Fibroblast of skin of back (primary cell): ENCODE measurements at regions not wholly inside any gene's neighbourhood (a gene's known extent, or its start where the extent isn't known, plus 50 kb on each side); places are given as distances from the start of the nearest gene placed in this dataset.
"Not testable (repeated sequence)": the region's sequence is repeated elsewhere in the genome, so short reads cannot be mapped to it uniquely, and the experiment has no call there.

Experiments
- DNase-seq: peaks from one replicate; pipeline ENCODE4 v3.0.0-alpha.2; 2013

DNA sequence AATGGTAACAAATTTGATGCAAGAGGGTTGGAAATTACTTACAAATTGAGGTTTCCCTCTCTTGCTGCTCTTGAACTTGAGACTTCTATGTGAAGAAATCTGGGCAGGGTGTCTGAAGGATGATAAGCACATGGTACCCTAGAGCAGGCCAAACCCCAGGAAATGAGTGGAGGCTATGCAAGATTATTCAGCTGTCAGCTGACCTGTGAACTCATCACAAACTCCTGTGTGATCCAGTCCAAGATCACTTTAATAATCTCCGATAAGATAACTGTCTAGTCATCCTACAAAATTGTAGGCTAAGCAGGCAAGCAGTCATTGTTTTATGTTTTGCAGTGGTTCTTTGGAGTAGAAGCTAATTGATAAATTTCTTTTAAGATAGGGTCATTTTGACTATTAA, 213.1 kb downstream of the BTBD3 start:
- DNase-seq = no peak

DNA sequence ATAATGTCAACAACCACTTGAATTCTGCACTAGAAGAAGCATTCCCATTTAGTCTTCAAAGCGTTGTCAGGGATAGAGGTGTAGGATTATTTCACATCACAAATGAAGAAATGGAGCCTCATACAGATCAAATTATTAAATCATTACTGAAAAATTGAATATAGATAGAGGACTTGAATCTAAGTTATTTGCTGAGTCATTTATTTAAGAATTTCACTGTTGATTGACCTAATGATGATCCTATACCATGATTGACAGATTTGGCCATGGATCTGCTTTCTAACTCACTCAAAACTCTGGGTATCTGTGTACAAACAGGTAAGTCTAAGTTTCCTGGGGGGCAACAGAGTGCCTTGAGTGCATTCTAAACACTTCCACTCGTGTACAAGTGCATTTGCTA, 215.9 kb downstream of the BTBD3 start:
- no peak for DNase-seq

DNA sequence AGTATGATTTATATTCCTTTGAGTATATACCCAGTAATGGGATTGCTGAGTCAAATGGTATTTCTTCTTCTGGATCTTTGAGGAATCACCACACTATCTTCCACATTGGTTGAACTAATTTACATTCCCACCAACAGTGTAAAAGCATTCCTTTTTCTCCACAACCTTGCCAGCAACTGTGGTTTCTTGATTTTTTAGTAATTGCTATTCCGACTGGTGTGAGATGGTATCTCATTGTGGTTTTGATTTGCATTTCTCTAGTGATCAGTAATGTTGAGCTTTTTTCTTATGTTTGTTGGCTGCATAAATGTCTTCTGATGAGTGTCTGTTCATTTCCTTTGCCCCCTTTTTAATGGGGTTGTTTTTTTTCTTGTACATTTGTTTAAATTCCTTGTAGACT, 228.3 kb downstream of the BTBD3 start:
- DNase-seq = not testable (repeated sequence)

DNA sequence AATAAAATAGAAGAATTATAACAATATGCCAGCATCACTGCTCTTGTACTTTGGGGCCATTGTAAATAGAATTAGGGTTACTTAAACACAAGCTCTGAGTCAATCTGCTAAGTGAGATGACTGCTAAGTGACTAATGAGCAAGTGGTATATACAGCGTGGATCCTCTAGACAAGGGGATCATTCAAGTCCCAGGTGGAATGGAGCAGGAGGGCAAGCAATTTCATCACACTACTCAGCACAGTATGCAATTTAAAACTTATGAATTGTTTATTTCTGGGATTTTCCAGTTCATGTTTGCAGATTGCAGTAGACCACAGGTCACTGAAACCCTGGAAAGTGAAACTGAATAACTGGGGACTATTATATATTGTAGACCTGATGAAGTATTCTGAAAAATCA, 235.3 kb downstream of the BTBD3 start:
- DNase-seq = no peak

DNA sequence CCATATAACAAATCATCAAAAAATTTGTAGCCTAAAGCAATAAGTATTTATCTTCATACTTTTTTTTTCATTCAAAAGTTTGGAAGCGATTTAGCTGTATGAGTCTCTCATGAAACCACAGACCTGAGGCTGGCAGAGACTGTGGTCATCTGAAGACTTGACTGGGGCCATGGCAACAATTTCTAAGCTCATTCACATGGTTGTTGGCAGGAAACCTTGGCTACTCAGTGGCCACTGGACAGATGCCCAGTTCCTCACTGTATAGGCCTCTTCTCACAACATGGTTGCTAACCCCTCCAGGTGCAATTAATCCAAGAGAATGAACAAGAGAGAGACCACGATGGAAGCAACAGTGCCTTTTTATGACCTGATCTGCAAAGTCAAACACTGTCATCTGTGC, 235.9 kb downstream of the BTBD3 start:
- no peak for DNase-seq

DNA sequence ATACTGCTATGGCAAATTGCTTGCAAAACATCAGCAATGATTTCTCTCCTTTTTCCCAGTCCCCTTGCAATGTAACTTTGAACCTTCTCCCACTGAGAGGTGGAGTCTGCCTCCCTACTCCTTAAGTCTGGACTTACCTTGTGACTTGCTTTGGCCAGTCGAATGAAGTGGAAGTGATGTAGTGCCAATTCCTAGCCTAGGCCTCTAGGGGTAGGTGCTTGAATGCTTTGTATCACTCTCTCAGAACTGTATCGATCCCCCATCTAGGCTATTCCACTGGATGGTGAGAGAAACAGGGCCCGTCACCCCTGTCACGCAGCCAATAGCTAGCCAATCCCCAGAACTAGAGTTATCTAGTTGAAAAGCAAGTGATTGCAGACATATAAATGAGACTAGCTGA, 238.6 kb downstream of the BTBD3 start:
- DNase-seq = no peak

DNA sequence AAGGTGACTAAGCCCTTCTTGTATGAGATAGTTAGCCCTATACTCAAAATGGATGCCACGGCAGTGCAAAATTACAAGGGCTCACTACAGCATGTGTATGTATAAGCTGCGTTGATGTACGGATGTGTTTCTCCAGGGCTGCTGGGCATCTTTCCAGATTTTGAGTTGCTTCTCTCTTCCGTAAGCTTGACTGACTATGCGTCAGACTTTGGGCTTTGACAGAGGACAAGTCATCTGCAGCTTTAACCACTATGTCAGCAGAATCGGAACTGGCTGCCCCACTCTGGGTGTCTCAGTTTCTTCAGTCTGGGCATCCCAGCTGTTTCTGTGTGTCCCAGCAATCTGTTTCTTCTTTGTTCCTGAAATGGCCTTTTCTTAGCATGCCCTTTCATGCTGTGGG, 241.6 kb downstream of the BTBD3 start:
- peak; percentile 21 for DNase-seq

DNA sequence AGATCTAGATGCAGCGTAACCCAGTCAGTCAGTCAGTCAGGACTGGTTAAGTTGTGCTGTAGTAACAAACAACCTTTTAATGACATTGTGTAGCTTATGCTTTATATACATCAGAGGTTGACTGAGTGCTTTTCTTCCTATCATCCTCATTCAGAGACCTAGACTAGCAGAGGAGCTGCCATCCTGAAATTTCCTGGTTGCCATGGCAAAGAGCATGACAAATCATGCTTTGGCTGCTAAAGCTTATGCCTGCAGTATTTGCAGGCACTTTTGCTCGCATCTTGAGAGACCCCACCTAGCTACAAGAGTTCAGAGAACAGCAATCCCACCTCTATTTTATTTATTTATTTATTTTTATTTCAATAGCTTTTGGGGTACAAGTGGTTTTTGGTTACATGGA, 244.0 kb downstream of the BTBD3 start:
- no peak for DNase-seq

DNA sequence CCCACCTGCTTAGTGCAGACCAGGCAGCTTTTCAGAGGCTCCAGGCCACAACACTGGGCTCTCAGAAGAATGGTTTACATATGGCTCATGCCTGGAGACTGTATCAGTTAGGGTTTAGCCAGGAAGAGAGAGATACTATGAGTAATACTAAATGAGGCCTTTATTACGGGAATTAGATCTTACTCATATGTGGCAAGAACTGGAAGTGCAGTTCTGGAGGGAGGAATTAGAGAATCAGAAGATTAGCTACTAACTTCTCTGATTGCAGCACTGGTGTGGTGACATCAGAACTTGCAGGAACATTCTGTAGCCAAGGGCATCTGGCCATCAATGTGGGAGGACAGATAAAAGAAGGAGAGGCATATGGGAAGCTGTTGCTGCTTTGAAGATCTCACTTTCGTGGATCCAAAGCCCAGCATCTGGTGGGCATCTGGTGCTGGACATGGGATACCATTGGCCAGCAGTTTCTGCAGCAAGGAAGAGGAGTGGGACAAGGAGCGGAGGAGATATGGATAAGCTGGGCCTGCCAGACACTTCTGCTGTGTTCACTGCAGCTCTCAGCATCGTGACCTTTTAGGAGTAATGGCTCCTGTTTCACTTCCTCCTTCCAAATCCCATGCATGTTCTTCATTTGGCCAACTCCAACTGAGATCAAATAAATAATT, 248.5 kb downstream of the BTBD3 start:
- DNase-seq = peak; percentile 72

DNA sequence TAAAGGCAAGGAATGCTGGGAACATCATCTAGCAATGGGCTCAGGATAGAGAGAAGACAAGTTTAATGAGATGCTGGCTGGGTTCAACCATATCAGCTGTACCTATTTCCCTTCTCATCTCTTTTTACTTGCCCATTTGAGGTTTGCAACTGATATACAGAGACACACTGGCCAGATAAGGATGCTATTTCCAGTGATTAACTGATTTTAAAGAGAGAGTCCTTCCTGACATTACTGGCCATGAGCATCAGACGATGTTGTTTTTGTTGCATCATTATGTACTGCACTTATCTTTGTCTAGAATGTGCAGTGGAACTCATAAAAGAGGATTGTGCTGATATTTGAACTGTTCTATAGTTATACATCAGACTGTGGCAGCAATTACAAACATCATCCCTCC, 252.7 kb downstream of the BTBD3 start:
- DNase-seq = no peak

DNA sequence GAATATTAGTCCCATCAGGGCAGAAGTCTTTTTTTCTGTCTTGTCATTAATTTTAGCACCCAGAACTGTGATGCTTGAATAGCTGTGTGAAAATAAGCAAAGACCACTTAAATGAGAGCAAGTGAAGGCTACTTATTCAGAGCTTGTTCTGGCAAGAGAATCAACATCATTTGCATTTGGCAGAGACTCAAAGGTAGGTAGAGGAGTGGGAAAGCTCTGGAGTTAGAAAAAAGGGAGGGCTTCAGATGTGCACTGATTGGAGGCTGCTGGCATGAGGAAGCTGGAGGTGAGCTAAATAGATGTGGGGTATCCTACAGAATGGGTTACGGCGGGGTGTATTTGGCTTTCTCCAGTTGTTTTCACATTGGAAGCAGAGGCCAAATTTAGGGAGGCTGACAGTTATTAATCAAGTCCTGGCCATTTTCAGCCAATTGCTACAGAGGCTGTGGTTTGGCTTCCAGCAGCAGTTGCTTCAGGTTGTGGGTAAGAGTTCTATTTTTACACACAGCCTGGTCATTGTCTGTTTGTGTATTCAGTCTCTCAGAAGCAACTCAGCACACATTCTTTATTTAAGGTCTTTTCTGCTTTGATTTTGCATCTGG, 254.3 kb downstream of the BTBD3 start:
- DNase-seq = peak; percentile 31

DNA sequence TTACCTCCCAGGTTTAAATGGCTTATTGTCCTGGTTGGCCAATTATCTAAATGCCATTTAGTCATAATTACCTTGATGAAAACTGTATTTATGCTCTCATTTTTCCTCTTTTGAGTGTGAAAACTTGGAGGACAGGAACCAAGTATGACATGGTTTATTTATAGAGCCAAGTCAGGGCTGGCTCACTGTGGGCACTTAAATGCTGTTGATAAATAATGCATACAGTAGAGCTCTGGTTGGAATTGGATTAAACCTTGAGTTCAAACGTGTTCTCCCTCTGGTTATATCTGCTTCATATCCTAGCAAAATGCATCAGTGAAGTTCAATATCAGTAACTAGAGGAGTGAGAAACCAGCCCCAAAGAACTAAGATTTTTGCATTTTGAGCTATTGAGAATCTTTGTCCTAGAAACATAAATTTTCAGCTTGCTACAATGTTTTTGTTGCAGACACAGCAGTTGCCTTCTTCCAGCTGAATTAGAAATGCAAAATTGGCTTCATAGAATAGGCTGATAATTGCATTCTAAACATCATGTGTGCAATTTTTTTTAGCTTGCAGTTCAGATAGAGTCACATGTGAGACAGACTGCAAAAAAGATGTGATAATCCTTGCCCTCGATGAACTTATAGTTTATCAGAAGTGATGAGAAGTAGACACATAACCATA, 255.8 kb downstream of the BTBD3 start:
- DNase-seq = no peak

DNA sequence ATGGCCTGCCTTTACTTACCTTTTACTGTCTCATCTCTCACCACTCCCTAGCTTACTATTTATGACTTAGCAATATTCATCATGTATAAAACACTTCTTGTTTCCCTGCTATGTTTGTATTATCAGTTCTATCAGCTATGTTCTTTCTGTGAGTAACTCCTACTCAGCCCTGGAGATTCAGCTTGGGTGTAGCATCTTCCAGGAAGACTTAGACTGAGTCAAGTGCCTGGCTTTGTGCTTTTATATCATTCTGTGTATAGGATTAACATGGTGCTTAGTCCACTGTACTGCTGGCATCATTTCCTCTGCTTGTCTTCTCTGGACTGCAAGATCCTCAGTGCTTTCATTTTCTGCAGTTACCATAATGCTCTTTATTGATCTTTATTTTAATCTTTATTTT, 257.8 kb downstream of the BTBD3 start:
- DNase-seq = no peak

DNA sequence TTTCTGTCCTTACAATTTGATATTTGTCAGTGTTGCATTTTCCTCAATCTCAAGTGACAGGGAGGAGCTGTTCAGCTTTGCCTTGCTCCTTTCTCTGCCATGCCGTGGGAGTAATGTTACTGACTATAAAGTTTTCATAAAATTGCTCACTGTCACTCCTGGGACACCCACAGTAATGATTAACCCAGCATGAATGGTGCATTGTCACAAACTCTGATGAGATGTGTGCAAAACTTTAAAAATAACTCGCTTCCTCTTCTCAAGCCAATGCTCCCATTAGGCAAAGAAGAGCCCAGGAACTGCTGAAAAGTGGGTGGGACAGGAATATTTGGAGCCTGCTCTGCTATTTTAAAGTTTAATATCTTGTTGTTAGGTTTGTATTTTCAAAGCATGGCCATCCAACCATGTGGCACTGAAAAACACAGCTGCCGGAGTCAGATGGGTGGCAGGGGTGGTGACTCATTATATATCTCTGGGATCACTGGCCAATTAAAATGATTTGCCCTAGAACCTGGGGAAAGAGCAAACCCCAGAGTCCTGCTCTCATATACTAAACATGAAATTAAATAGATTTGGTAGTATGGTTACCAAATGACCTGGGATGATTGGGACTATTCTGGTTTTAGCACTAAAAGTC, 260.1 kb downstream of the BTBD3 start:
- no peak for DNase-seq

DNA sequence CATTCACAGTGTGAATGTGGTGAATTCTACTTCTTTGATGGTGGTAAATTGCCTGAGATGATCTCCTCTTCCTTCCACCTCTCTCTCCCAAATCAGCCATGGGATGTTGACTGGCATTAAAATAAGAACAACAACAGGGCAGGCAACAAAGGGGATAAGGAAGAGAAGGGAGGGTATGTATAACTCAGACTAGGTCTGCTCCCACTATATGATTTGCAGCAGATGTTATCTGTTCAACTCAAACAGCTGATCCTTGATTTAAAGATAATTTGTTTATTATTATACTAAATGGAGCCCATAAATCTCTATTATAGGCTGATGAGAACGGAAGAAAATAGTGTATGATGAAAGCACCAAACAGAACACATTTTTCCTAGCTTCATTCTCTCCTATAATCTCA, 262.0 kb downstream of the BTBD3 start:
- DNase-seq = no peak

DNA sequence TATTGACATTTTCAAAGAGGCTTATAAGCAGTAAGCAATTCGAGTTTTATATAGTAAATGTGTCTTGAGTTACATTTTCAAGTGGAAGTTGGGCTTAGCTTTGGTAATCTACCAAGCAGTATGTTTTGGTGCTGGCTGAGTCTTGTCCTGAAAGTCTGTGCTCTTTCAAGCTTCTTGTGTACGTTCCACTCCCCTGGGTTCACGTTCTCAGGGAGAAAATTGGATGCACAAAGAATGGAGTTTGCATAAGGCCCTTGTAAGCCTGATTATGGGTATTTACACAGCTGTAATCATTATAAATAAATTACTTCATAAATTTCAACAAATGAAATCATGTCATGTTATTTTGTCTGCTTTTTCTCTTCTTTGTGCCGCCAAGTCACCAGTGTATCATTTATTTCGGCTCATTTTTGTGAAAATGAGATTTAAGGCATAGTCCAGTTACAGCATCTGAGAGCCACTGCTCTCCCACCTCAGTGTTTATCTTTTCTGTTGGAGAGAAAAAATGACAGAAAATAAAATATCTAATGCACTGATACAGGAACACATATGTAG, 262.5 kb downstream of the BTBD3 start:
- DNase-seq = no peak

DNA sequence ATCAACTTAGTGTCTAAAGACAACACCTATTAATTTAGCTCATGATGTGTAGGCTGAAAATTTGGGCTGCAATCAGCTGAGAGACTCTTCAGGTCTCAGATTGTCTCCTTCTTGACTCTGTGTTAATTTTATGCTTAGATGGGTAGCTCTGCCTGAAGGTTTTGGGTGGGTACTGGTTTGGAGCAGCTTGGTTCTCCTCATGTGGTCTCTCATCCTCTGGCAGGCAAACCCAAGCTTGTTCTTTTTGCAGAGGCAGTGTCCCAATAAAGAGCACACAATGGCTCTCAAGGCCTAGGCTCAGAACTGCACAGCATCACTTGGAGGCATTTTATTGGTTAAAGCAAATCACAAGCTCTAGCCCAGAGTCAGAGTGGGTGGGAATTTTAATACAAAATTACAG, 280.6 kb downstream of the BTBD3 start:
- DNase-seq = no peak

DNA sequence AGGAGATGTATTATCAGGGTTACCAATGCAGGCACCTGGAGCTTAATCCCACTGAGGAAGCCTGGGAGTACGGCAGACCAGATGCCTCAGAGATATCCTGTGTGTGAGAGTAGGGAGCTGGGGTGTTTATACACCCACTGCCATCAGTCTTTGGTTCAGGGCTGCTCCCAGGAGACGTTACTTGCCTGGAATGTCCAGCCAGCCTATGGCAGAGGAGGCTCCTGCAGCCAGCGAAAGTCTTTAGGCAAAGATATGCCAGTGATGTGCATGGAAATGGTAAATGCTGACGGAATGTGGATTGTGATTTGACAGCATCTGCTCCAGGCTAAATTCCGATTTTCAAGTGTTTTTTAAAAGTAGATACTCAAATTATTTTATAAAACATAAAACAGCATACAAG, 282.0 kb downstream of the BTBD3 start:
- no peak for DNase-seq

DNA sequence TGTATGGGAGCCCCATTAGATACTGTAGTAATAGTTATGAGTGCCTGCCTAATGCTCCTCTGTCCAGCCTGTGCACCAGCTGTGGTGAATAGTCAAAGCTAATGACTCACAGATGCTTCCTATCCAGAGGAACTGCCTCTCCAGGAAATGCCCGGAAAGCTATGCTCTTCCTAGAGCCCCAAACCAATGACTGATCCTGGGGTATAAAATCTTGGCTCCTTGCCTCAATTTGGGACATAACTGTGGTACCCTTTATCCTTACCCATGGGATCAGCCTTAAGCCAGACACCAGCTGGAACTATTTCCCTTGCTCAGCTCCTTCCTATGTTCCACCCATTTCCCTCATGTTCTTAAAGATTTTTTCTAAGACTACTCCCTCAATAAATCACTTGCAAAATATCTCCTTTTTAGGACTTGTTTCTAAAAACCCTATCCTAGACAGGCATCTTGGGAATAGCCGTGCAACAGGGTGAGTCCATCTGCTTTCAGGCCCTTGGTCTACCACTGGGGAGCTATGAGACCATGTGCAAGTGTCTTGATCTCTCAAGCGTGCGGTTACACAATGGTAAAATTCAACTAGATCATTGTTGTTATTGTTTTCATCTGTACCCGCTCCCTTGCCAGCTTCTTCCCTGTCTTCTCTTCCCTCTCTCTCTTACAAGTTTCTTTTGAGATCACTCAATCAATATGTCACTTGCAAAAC, 283.7 kb downstream of the BTBD3 start:
- DNase-seq = peak; percentile 22

DNA sequence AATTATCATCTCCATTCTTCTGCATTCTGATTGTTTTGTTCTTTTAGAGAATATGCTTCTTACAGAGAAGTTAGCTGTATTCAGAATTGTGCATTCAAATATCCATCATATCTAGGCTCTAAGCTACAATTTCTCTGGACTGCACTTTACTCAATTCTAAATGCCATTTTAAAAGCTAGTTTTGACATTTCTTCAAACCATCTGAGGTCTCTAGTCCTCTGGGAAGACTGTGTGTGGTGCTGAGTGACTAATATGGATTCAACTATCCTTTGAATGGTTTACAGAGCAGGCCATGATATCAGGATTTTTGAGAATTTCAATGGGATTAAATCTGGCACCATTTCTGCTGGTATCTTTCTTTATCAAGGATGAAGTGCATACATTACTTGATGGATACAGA, 285.7 kb downstream of the BTBD3 start:
- DNase-seq = no peak

DNA sequence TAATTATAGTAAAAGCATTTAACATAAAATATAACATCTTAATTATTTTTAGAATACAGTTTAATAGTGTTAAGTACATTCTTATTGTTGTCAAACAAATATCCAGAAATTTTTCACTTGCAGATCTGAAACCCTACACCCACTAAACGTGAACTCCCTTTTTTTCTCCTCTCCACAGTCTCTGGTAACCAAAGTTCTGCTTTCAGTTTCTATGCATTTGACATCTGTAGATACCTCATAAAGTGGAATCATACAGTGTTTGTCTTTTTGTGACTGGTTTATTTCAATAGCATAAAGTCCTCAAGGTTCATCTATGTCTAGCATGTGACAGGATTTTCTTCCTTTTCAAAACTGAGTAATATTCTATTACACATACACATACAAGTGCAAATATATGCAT, 286.3 kb downstream of the BTBD3 start:
- no peak for DNase-seq

DNA sequence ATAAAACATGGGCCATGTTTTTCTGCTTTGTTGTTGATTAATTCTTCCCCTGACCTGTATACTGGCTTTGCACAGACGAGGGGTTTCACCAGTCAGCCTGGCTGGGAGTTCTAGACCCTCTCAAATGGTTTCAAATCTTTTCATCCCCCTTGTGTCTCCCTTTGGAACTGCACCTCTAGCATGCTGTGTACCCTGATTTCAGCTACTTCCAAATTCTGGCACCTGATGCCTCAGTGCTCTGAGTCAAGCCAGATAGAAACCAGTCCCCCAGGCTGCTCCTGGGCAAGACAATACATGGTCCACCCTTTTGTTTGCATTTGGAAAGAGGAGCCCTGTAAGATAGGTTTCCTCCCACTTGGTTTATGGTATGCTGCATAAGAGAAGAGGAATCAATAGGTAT, 290.2 kb downstream of the BTBD3 start:
- peak; percentile 42 for DNase-seq

DNA sequence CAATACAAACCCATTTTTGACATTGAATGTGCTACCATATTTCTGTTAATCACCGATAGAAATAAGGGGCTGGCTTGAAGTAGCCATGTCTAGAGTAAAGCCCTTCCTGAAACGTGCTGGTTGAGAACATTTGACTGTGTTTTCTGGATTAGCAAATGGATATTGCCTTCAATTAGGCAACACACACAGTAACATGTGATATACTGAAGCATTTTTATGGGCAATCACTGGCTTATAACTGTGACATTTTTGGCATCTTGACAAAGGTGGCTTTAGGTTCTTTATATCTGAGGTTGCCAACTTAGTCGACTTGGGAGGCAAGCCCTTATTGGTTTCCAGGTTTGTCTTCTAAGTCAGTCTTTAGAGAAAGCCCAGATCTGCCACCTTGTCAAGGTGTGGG, 292.9 kb downstream of the BTBD3 start:
- DNase-seq = no peak
